IPS-15b (cell line): ENCODE measurements at regions not wholly inside any gene's neighbourhood (a gene's known extent, or its start where the extent isn't known, plus 50 kb on each side); places are given as distances from the start of the nearest gene placed in this dataset.

Experiments used
- H3K27me3 ChIP-seq: one replicate; pipeline ENCODE4 v1.6.1; 2013; ENCODE audit warnings: low read length; ENCODE audit not compliant: control insufficient read depth, insufficient read depth
- H3K36me3 ChIP-seq: one replicate; pipeline ENCODE4 v1.6.1; 2013; ENCODE audit warnings: low read length; ENCODE audit not compliant: control insufficient read depth, insufficient read depth
- H3K4me1 ChIP-seq: one replicate; pipeline ENCODE4 v1.6.1; 2013; ENCODE audit warnings: mild to moderate bottlenecking, low read length; ENCODE audit not compliant: control insufficient read depth, insufficient read depth
- H3K4me3 ChIP-seq: one replicate; pipeline ENCODE4 v1.5.1; 2013; ENCODE audit warnings: low read depth, low read length
- H3K9ac ChIP-seq: one replicate; pipeline ENCODE4 v1.6.1; 2013; ENCODE audit warnings: low read depth, mild to moderate bottlenecking, low read length
- H3K9me3 ChIP-seq: one replicate; pipeline ENCODE4 v1.6.1; 2013; ENCODE audit warnings: mild to moderate bottlenecking, low read length; ENCODE audit not compliant: control insufficient read depth, insufficient read depth

DNA sequence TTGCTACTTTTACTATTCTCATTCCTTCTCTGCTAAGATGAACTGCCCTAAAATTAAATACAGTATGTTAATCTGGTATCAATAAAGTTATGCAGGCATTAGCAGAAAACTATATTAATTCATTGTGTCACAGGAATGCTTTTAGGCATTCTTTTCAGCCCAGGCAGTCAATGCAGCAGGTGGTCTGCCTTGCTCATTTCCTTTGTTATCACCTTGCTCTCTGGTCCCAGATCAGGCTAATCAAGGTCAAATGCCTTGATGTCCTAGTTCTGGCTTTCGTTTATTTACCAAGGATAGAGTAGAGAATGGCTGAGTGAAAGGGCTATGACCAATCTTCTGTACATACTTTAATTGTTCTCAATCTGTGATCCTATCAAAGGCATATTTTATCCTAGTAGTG is 1023.6 kb downstream of the TMEM182 start:
- Histone ChIP-seq H3K9me3 (no peaks in the 10 kb centered on the region), H3K36me3 (no peaks in the 10 kb centered on the region), H3K9ac (no peak overlapping the region), H3K4me1 (no peaks in the 10 kb centered on the region), H3K4me3 (no peak overlapping the region), H3K27me3 (peaks cover 39% of the 10 kb centered on the region)

DNA sequence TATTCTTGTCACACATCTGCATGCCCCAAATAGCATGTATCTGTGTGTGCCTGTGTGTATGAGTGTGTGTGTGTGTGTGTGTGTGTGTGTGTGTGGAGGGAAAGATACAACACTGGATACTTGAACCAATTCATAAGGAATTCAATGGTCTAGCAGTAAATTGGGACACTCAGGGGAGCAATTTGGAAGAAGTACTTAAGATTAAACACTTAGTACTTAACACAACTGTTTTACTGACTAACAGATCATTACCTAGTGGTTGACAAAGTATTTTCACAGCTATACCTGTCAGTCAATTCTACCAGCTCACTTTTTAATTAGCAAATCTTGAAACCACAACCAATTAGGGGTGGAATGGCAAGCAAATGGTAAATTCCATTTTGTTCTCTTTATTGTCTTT is 1024.1 kb downstream of the TMEM182 start:
- Histone ChIP-seq H3K4me3 (no peak overlapping the region), H3K36me3 (no peaks in the 10 kb centered on the region), H3K27me3 (peaks cover 44% of the 10 kb centered on the region), H3K9ac (no peak overlapping the region), H3K4me1 (no peaks in the 10 kb centered on the region), H3K9me3 (no peaks in the 10 kb centered on the region)

GRCh38 chr2:103788389-103788788 is 1026.6 kb downstream of the TMEM182 start:
- Histone ChIP-seq H3K9me3 (no peaks in the 10 kb centered on the region), H3K9ac (no peak overlapping the region), H3K27me3 (peaks cover 58% of the 10 kb centered on the region), H3K36me3 (no peaks in the 10 kb centered on the region), H3K4me3 (no peak overlapping the region), H3K4me1 (no peaks in the 10 kb centered on the region)

DNA sequence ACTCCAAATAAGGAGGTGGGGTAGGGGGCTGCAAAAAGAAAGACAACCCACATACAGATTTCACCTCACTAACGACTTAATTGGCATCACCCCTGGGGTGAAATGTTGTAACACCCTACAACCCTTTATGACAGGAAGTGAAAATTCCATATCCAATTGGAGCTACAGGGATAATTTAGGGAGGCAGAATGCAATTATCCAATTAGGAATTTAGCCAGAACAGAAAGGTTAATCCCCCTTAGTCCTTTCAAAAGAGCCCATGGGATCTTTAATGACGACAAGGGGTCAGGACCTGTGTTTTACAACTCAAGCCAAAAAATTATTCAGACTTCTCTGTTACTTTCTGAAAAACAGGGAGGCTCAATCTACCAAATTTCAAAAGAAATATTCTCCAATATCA is 1027.1 kb downstream of the TMEM182 start:
- no peak overlapping the region for H3K9ac ChIP-seq
- H3K9me3 ChIP-seq, result peaks cover 4% of the 10 kb centered on the region
- no peaks in the 10 kb centered on the region for H3K4me1 ChIP-seq
- H3K27me3 ChIP-seq, result peaks cover 64% of the 10 kb centered on the region
- H3K4me3 ChIP-seq, result no peak overlapping the region
- H3K36me3 ChIP-seq, result no peaks in the 10 kb centered on the region

DNA sequence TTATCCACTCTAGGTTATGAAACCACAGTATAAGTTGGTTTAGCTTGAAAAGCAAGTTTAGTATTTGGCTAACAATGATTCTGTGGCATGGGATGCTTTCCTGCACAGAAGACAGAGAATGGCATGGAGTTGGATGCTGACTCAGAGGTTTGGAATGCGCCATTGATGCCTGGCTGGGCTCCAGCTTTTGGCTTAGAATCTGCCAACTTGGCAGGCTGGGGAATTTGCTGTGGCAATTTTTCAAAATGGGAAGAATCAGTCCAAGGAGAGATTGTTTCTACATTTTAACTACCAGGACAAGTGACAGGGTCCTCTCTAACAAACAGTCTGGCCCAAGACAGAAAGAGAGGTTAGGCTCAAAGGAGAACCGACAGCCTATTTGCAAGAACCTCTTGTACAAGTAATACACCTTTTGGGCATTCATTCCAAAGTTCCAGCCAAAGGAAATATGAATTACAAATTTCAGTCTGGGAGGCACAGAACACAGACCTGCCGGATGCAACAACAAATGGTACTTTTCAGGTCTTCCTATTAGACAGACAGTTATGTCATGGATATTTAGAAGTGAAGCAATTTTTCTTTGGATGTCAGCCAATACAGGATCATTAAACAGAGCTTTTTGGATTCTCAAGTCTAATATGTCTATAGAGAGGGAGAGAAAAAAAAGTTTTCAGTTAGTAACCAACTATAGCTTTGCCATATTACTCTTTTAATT is 1027.7 kb downstream of the TMEM182 start:
- peaks cover 7% of the 10 kb centered on the region for H3K9me3 ChIP-seq
- no peak overlapping the region for H3K4me3 ChIP-seq
- no peaks in the 10 kb centered on the region for H3K4me1 ChIP-seq
- H3K27me3 ChIP-seq, result peaks cover 70% of the 10 kb centered on the region
- H3K9ac ChIP-seq, result no peak overlapping the region
- H3K36me3 ChIP-seq, result no peaks in the 10 kb centered on the region

DNA sequence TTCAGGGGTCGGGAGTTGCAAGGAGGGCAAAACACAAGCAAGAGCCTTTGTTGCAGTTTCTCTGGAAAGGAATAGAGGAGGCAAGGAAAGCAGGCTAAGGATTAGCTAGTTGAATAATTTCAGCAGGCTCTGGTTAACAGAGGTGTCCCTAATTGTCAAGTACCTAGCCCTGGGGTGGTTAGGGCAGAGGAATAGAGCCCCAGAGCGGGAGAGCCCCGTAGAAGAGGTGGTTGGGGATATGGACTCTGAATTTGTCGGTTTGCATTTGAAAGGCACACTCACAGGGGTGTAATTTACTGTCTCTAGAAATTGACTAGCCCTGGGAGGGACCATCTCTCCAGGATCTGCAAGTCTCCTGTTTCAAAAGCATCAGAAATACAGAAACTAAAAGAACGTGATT is 1030.2 kb downstream of the TMEM182 start:
- Histone ChIP-seq H3K27me3 (peaks cover 78% of the 10 kb centered on the region), H3K9ac (no peak overlapping the region), H3K4me3 (no peak overlapping the region), H3K4me1 (no peaks in the 10 kb centered on the region), H3K36me3 (no peaks in the 10 kb centered on the region), H3K9me3 (peaks cover 7% of the 10 kb centered on the region)

- H3K9me3 ChIP-seq, result peaks cover 7% of the 10 kb centered on the region
- H3K27me3 ChIP-seq, result peaks cover 22% of the 10 kb centered on the region
- no peak overlapping the region for H3K4me3 ChIP-seq
Observed at GRCh38 chr2:103798291-103798690, 1036.5 kb downstream of the TMEM182 start.

GRCh38 chr2:103804013-103804412 is 1042.2 kb downstream of the TMEM182 start:
- Histone ChIP-seq H3K9me3 (no peaks in the 10 kb centered on the region), H3K9ac (no peak overlapping the region), H3K4me1 (no peaks in the 10 kb centered on the region), H3K27me3 (no peaks in the 10 kb centered on the region), H3K4me3 (no peak overlapping the region), H3K36me3 (no peaks in the 10 kb centered on the region)

More at GRCh38 chr2:103798291-103798690, 1036.5 kb downstream of the TMEM182 start:
- Histone ChIP-seq H3K9ac (no peak overlapping the region), H3K36me3 (no peaks in the 10 kb centered on the region), H3K4me1 (no peaks in the 10 kb centered on the region)

DNA sequence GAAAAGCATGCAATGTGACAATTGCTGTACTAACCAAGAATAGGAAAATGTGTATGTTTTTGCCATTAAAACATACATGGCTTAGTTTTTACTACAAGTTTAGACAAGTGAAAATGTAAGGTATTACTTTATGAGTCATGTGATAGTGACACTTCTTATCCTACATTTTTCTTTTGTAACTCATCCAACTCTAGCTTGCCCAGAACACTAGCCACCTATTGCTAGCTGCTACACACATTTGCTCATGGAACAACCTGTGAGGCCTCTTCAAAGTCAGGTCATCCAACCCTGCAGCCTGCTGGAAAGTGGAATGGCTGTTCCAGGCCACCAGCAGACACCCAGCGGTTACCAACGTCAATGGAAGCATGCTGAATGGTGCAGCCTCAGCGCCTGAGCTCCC is 1043.9 kb downstream of the TMEM182 start:
- Histone ChIP-seq H3K9me3 (no peaks in the 10 kb centered on the region), H3K4me1 (peaks cover 3% of the 10 kb centered on the region), H3K9ac (no peak overlapping the region), H3K27me3 (no peaks in the 10 kb centered on the region), H3K4me3 (no peak overlapping the region), H3K36me3 (no peaks in the 10 kb centered on the region)

- Histone ChIP-seq H3K9ac (no peak overlapping the region), H3K27me3 (no peaks in the 10 kb centered on the region), H3K36me3 (no peaks in the 10 kb centered on the region), H3K4me3 (no peak overlapping the region), H3K9me3 (no peaks in the 10 kb centered on the region), H3K4me1 (peaks cover 8% of the 10 kb centered on the region)
Observed at GRCh38 chr2:103808814-103809213, 1045.1 kb upstream of the POU3F3 start.

DNA sequence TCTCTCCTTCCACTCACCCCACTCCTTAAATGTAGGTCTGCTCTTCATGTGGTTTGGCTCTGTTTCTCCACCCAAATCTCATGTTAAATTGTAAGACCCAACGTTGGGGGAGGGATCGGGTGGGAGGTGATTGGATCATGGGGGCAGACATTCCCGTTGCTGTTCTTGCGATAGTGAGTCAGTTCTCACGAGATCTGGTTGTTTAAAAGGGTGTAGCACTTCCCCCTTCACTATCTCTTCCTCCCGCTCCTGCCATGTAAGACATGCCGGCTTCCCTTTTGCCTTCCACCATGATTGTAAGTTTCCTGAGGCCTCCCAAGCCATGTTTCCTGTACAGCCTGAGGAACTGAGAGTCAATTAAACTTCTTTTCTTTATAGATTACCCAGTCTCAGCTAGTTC is 1044.5 kb upstream of the POU3F3 start:
- H3K9me3 ChIP-seq, result no peaks in the 10 kb centered on the region
- H3K4me3 ChIP-seq, result no peak overlapping the region
- no peak overlapping the region for H3K9ac ChIP-seq
- H3K4me1 ChIP-seq, result peaks cover 8% of the 10 kb centered on the region
- H3K36me3 ChIP-seq, result no peaks in the 10 kb centered on the region
- no peaks in the 10 kb centered on the region for H3K27me3 ChIP-seq

GRCh38 chr2:103809941-103810441 is 1043.9 kb upstream of the POU3F3 start:
- Histone ChIP-seq H3K4me1 (peaks cover 8% of the 10 kb centered on the region), H3K27me3 (no peaks in the 10 kb centered on the region), H3K9me3 (no peaks in the 10 kb centered on the region), H3K36me3 (no peaks in the 10 kb centered on the region), H3K4me3 (no peak overlapping the region), H3K9ac (no peak overlapping the region)
